A673 (cell line): ENCODE measurements at regions not wholly inside any gene's neighbourhood (a gene's known extent, or its start where the extent isn't known, plus 50 kb on each side); places are given as distances from the start of the nearest gene placed in this dataset.
"Not testable (repeated sequence)": the region's sequence is repeated elsewhere in the genome, so short reads cannot be mapped to it uniquely, and the experiment has no call there.

Experiments used
- BruUV-seq: library from RNA; stranded (reverse); fragments of 400-500 nt; replicated peaks from 2 replicates; lab custom pipeline; 2021; lab: Mats Ljungman, UMichigan
- CTCF ChIA-PET: fragments of 300-600 bp; sonication (Branson Sonifier 250); formaldehyde crosslinking; loops from one replicate; lab custom pipeline; 2022; ENCODE audit warnings: antibody characterized with exemption; lab: Charles Lee
- POLR2A ChIA-PET: fragments of 300-600 bp; sonication (Branson Sonifier 250); formaldehyde crosslinking; loops from one replicate; lab custom pipeline; 2022; ENCODE audit warnings: antibody characterized with exemption; ENCODE audit not compliant: low non-redundant PET; lab: Charles Lee
- DNase-seq: peaks from one replicate; pipeline ENCODE4 v3.0.0-alpha.2; 2015; ENCODE audit warnings: low spot score
- H3K27ac ChIP-seq: fragments of 200-600 bp; sonication (generic); 2 replicates; pipeline ENCODE4 v1.5.1; 2016; ENCODE audit warnings: mixed run types, low read depth, mild to moderate bottlenecking, mixed read lengths, antibody characterized with exemption, low read length; ENCODE audit not compliant: poor library complexity, severe bottlenecking
- H3K27me3 ChIP-seq: fragments of 200-600 bp; sonication (generic); replicated peaks from 2 replicates; pipeline ENCODE4 v1.6.1; 2017; ENCODE audit warnings: mixed run types, low read depth, mild to moderate bottlenecking, mixed read lengths, antibody characterized with exemption, low read length; ENCODE audit not compliant: insufficient read depth, poor library complexity
- H3K36me3 ChIP-seq: fragments of 200-600 bp; sonication (generic); 2 replicates; pipeline ENCODE4 v1.6.1; 2016; ENCODE audit warnings: mixed run types, mild to moderate bottlenecking, mixed read lengths, antibody characterized with exemption, low read length; ENCODE audit not compliant: insufficient read depth, poor library complexity, severe bottlenecking
- H3K4me1 ChIP-seq: fragments of 200-600 bp; sonication (generic); 2 replicates; pipeline ENCODE4 v1.6.1; 2017; ENCODE audit warnings: mixed run types, mild to moderate bottlenecking, mixed read lengths, antibody characterized with exemption, low read length; ENCODE audit not compliant: insufficient read depth, poor library complexity, severe bottlenecking
- H3K4me3 ChIP-seq: fragments of 200-600 bp; sonication (generic); 2 replicates; pipeline ENCODE4 v1.5.1; 2016; ENCODE audit warnings: low read depth, mixed run types, mild to moderate bottlenecking, mixed read lengths, low read length; ENCODE audit not compliant: poor library complexity, severe bottlenecking
- H3K9me3 ChIP-seq: fragments of 200-600 bp; sonication (generic); 2 replicates; pipeline ENCODE4 v1.6.1; 2016; ENCODE audit warnings: mixed run types, low read depth, mild to moderate bottlenecking, mixed read lengths, antibody characterized with exemption, low read length; ENCODE audit not compliant: poor library complexity, severe bottlenecking
- intact Hi-C: fragments of 100-400 bp; cut with micrococcal nuclease; formaldehyde crosslinking; loops from one replicate; pipeline ENCODE4 v1.10.0; 2022; ENCODE audit not compliant: unreplicated experiment

DNA sequence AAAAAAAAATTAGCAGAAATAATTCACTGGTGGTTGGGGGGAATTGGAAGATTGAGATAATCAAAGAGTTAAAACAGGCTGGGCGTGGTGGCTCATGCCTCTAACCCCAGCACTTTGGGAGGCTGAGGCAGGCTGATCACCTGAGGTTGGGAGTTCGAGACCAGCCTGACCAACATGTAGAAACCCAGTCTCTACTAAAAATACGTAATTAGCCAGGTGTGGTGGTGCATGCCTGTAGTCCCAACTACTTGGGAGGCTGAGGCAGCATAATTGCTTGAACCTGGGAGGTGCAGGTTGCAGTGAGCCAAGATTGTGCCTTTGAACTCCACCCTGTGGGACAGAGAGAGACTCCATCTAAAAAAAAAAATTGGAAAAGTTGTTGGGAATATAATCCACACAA is 173.2 kb upstream of the TPTE start:
- POLR2A ChIA-PET, BruUV-seq, H3K36me3 ChIP-seq, intact Hi-C loops, H3K27ac ChIP-seq, H3K4me3 ChIP-seq, DNase-seq, H3K27me3 ChIP-seq, H3K4me1 ChIP-seq, CTCF ChIA-PET: not testable (repeated sequence)
- H3K9me3 ChIP-seq: peaks cover 68% of the 10 kb centered on the region

GRCh38 chr21:10354851-10355578 is 166.4 kb upstream of the TPTE start:
- H3K36me3 ChIP-seq, H3K27me3 ChIP-seq, H3K4me3 ChIP-seq, DNase-seq, H3K4me1 ChIP-seq, BruUV-seq, CTCF ChIA-PET, H3K27ac ChIP-seq, intact Hi-C loops, POLR2A ChIA-PET: not testable (repeated sequence)
- H3K9me3 ChIP-seq: peaks cover 54% of the 10 kb centered on the region

GRCh38 chr21:10359120-10359519 is 162.3 kb upstream of the TPTE start:
- H3K4me1 ChIP-seq, DNase-seq, H3K27ac ChIP-seq, H3K27me3 ChIP-seq, intact Hi-C loops, POLR2A ChIA-PET, H3K36me3 ChIP-seq, H3K4me3 ChIP-seq, BruUV-seq, CTCF ChIA-PET: not testable (repeated sequence)
- peaks cover 71% of the 10 kb centered on the region for H3K9me3 ChIP-seq

DNA sequence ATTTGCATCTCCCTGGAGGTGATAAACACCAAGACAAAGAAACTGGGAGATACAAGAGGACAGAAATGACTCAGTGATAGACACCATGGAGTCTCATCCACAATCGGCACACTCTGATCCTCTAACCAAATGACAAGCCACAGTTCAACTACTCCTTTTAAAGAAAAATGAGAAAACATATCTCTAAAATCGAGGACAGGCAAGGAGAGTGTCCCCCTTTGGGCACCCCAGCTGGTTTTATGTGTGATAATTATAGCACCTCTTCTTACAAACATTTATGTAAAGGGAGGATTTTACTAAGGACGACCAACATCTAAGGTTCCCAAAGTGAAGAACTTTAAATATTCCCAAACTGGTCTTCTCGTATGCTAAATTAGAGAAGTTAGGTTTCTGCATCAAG is 161.5 kb upstream of the TPTE start:
- DNase-seq, H3K27ac ChIP-seq, H3K4me3 ChIP-seq, intact Hi-C loops, H3K4me1 ChIP-seq, BruUV-seq, H3K27me3 ChIP-seq, POLR2A ChIA-PET, CTCF ChIA-PET, H3K36me3 ChIP-seq: not testable (repeated sequence)
- peaks cover 66% of the 10 kb centered on the region for H3K9me3 ChIP-seq

- peaks cover 56% of the 10 kb centered on the region for H3K9me3 ChIP-seq
Measured at GRCh38 chr21:10361214-10361736, 160.1 kb upstream of the TPTE start.

DNA sequence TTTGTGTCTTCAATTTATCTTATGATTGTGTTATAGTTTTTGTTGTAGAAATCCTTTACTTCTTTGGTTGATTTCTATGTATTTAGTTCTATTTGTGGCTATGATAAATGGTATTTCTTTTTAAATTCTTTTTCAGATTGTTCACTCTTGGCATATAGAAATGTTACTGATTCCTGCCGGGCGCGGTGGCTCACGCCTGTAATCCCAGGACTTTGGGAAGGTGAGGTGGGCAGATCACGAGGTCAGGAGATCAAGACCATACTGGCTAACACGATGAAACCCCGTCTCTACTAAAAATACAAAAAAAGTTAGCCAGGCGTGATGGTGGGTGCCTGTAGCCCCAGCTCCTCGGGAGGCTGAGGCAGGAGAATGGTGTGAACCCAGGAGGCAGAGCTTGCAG is 158.6 kb upstream of the TPTE start:
- CTCF ChIA-PET, H3K4me1 ChIP-seq, DNase-seq, H3K27me3 ChIP-seq, H3K36me3 ChIP-seq, POLR2A ChIA-PET, BruUV-seq, H3K27ac ChIP-seq, H3K4me3 ChIP-seq, intact Hi-C loops: not testable (repeated sequence)
- H3K9me3 ChIP-seq: peaks cover 55% of the 10 kb centered on the region

More at GRCh38 chr21:10361214-10361736, 160.1 kb upstream of the TPTE start:
- POLR2A ChIA-PET, DNase-seq, H3K4me3 ChIP-seq, intact Hi-C loops, H3K27me3 ChIP-seq, CTCF ChIA-PET, H3K36me3 ChIP-seq, BruUV-seq, H3K27ac ChIP-seq, H3K4me1 ChIP-seq: not testable (repeated sequence)

- CTCF ChIA-PET, DNase-seq, H3K27ac ChIP-seq, H3K36me3 ChIP-seq, BruUV-seq, intact Hi-C loops, POLR2A ChIA-PET, H3K27me3 ChIP-seq, H3K4me1 ChIP-seq, H3K4me3 ChIP-seq: not testable (repeated sequence)
- H3K9me3 ChIP-seq: peaks cover 50% of the 10 kb centered on the region
Measured at GRCh38 chr21:10363321-10363720, 158.1 kb upstream of the TPTE start.
